ENCODE measurements at regions not wholly inside any gene's neighbourhood (a gene's known extent, or its start where the extent isn't known, plus 50 kb on each side); places are given as distances from the start of the nearest gene placed in this dataset.

- DNase-seq (ENCODE audit: low spot score): no peak
- ATAC-seq (ENCODE audit: low read depth): peak; percentile 40; the same call in 1 of the 3 replicates
- H3K27ac ChIP-seq (ENCODE audit: poor library complexity, severe bottlenecking): no peak overlapping the region
Observed at GRCh38 chr15:98503970-98504369, 144.4 kb upstream of the IGF1R start.

GRCh38 chr15:98504998-98505397, 143.3 kb upstream of the IGF1R start:
- H3K36me3 ChIP-seq (ENCODE audit: low read depth): no peaks in the 10 kb centered on the region
- no peaks in the 10 kb centered on the region for H3K9me3 ChIP-seq (ENCODE audit: severe bottlenecking)
- no peak overlapping the region for H3K4me3 ChIP-seq (ENCODE audit: severe bottlenecking)
- DNase-seq (ENCODE audit: low spot score) (no peak), ATAC-seq (ENCODE audit: low read depth) (no peak)
- H3K4me1 ChIP-seq (ENCODE audit: insufficient read depth, poor library complexity, severe bottlenecking): no peaks in the 10 kb centered on the region
- H3K27me3 ChIP-seq (ENCODE audit: insufficient read depth, poor library complexity, severe bottlenecking): peaks cover 12% of the 10 kb centered on the region
- TF ChIP-seq CTCF (IDR thresholded peaks at IDR 0.05; ENCODE audit: poor library complexity, severe bottlenecking): no peak
- H3K27ac ChIP-seq (ENCODE audit: poor library complexity, severe bottlenecking): no peak overlapping the region

More at GRCh38 chr15:98503970-98504369, 144.4 kb upstream of the IGF1R start:
- Histone ChIP-seq H3K9me3 (ENCODE audit: severe bottlenecking) (no peaks in the 10 kb centered on the region), H3K4me1 (ENCODE audit: insufficient read depth, poor library complexity, severe bottlenecking) (no peaks in the 10 kb centered on the region), H3K4me3 (ENCODE audit: severe bottlenecking) (no peak overlapping the region), H3K27me3 (ENCODE audit: insufficient read depth, poor library complexity, severe bottlenecking) (peaks cover 12% of the 10 kb centered on the region), H3K36me3 (ENCODE audit: low read depth) (no peaks in the 10 kb centered on the region)
- TF ChIP-seq CTCF (IDR thresholded peaks at IDR 0.05; ENCODE audit: poor library complexity, severe bottlenecking): no peak

GRCh38 chr15:98505611-98506031, 142.7 kb upstream of the IGF1R start:
- no peak for TF ChIP-seq CTCF (IDR thresholded peaks at IDR 0.05; ENCODE audit: poor library complexity, severe bottlenecking)

GRCh38 chr15:98506172-98506571, 142.2 kb upstream of the IGF1R start:
- no peaks in the 10 kb centered on the region for H3K9me3 ChIP-seq (ENCODE audit: severe bottlenecking)
- H3K27me3 ChIP-seq (ENCODE audit: insufficient read depth, poor library complexity, severe bottlenecking): peaks cover 12% of the 10 kb centered on the region
- no peak for ATAC-seq (ENCODE audit: low read depth)

More at GRCh38 chr15:98505611-98506031, 142.7 kb upstream of the IGF1R start:
- no peak overlapping the region for H3K4me3 ChIP-seq (ENCODE audit: severe bottlenecking)
- H3K27ac ChIP-seq (ENCODE audit: poor library complexity, severe bottlenecking): no peak overlapping the region
- ATAC-seq (ENCODE audit: low read depth) (peak; percentile 34; the same call in 1 of the 3 replicates), DNase-seq (ENCODE audit: low spot score) (no peak)
- no peaks in the 10 kb centered on the region for H3K4me1 ChIP-seq (ENCODE audit: insufficient read depth, poor library complexity, severe bottlenecking)
- peaks cover 12% of the 10 kb centered on the region for H3K27me3 ChIP-seq (ENCODE audit: insufficient read depth, poor library complexity, severe bottlenecking)
- no peaks in the 10 kb centered on the region for H3K36me3 ChIP-seq (ENCODE audit: low read depth)
- H3K9me3 ChIP-seq (ENCODE audit: severe bottlenecking): no peaks in the 10 kb centered on the region

More at GRCh38 chr15:98506172-98506571, 142.2 kb upstream of the IGF1R start:
- no peak for TF ChIP-seq CTCF (IDR thresholded peaks at IDR 0.05; ENCODE audit: poor library complexity, severe bottlenecking)
- no peak for DNase-seq (ENCODE audit: low spot score)
- no peaks in the 10 kb centered on the region for H3K36me3 ChIP-seq (ENCODE audit: low read depth)
- no peaks in the 10 kb centered on the region for H3K4me1 ChIP-seq (ENCODE audit: insufficient read depth, poor library complexity, severe bottlenecking)
- no peak overlapping the region for H3K4me3 ChIP-seq (ENCODE audit: severe bottlenecking)
- H3K27ac ChIP-seq (ENCODE audit: poor library complexity, severe bottlenecking): no peak overlapping the region
